Progenitor cell of endocrine pancreas (in vitro differentiated cells): ENCODE measurements at regions not wholly inside any gene's neighbourhood (a gene's known extent, or its start where the extent isn't known, plus 50 kb on each side); places are given as distances from the start of the nearest gene placed in this dataset.

ENCODE experiments used
- DNase-seq: peaks from one replicate; pipeline ENCODE4 v3.0.0; 2021; ENCODE audit warnings: low spot score; ENCODE audit not compliant: unreplicated experiment
- H3K27ac Mint-ChIP-seq: 2 replicates; pipeline ENCODE4 v1.8.0; 2021; ENCODE audit warnings: mild to moderate bottlenecking, moderate library complexity, mixed read lengths
- H3K27me3 Mint-ChIP-seq: 2 replicates; pipeline ENCODE4 v1.8.0; 2021; ENCODE audit warnings: mixed read lengths
- H3K36me3 Mint-ChIP-seq: 2 replicates; pipeline ENCODE4 v1.8.0; 2022; ENCODE audit warnings: mixed read lengths; ENCODE audit not compliant: insufficient read depth
- H3K4me1 Mint-ChIP-seq: 2 replicates; pipeline ENCODE4 v1.8.0; 2021; ENCODE audit warnings: low read depth, mixed read lengths
- H3K4me3 Mint-ChIP-seq: 2 replicates; pipeline ENCODE4 v1.8.0; 2021; ENCODE audit warnings: low read depth, mild to moderate bottlenecking, moderate library complexity, mixed read lengths
- H3K9me3 Mint-ChIP-seq: 2 replicates; pipeline ENCODE4 v1.8.0; 2021; ENCODE audit warnings: low read depth, mixed read lengths
- TF ChIP-seq, protein P1 (sequence below): fragments of 200-600 bp; sonication (generic); IDR thresholded peaks from one replicate; pipeline ENCODE4 v1.5.0; 2021; ENCODE audit warnings: antibody characterized with exemption, mild to moderate bottlenecking; ENCODE audit not compliant: unreplicated experiment

DNA sequence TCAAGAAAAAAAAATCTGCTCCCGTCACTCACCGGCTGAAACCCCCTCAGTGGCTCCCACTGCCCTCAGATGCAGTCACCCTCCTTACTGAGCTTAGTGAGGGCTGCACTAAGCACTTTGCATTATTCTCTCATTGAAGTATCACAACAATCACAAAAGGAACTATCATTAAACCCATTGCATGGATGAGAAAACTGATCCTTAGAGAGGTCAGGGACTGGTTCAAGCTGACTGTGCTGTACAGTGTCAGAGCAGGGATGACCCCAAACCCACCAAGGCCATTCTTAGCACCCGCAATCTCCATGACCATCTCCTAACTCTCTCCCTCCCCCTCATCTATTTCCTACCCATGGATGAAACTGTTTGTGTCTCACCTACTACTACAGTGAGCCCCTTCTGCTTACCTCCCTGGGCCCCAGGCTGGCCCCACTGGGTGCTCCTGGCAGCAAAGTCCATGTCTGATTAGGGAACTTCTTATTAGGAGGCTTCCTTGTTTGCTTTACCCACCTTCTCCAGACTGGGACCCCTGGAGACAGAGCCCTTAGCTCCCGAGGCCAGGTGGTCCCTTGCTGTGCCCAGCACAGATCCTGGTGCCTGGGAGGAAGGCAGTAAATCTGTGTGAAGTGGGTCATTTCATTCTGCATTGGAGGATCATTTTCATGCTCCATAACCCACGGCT, 139.3 kb upstream of the ID2 start:
- no peak for DNase-seq
- H3K36me3 Mint-ChIP-seq, result no peaks in the 10 kb centered on the region
- peaks cover 18% of the 10 kb centered on the region for H3K27me3 Mint-ChIP-seq
- TF ChIP-seq, protein P1, sequence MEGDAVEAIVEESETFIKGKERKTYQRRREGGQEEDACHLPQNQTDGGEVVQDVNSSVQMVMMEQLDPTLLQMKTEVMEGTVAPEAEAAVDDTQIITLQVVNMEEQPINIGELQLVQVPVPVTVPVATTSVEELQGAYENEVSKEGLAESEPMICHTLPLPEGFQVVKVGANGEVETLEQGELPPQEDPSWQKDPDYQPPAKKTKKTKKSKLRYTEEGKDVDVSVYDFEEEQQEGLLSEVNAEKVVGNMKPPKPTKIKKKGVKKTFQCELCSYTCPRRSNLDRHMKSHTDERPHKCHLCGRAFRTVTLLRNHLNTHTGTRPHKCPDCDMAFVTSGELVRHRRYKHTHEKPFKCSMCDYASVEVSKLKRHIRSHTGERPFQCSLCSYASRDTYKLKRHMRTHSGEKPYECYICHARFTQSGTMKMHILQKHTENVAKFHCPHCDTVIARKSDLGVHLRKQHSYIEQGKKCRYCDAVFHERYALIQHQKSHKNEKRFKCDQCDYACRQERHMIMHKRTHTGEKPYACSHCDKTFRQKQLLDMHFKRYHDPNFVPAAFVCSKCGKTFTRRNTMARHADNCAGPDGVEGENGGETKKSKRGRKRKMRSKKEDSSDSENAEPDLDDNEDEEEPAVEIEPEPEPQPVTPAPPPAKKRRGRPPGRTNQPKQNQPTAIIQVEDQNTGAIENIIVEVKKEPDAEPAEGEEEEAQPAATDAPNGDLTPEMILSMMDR, result no peak
- no peaks in the 10 kb centered on the region for H3K9me3 Mint-ChIP-seq
- H3K4me1 Mint-ChIP-seq, result peaks cover 24% of the 10 kb centered on the region
- no peak overlapping the region for H3K4me3 Mint-ChIP-seq
- no peak overlapping the region for H3K27ac Mint-ChIP-seq

DNA sequence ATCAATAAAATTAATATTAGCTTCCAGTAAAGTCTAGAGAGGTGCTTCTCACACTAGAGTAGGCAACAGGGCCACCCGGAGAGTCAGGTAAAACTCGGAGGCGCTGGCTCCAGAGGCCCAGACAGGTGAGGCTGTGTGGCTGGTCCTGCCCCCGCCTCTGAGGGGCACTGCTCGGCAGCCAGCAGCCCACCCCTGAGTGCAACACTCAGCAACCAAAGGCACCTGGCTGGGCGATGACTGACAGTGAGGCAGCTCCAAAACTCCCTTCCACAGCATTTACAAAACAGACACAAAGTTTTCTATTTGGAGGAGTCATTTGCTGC, 138.8 kb upstream of the ID2 start:
- Mint-ChIP-seq H3K27ac (no peak overlapping the region), H3K4me3 (no peak overlapping the region), H3K9me3 (no peaks in the 10 kb centered on the region), H3K27me3 (peaks cover 17% of the 10 kb centered on the region), H3K36me3 (no peaks in the 10 kb centered on the region), H3K4me1 (peaks cover 20% of the 10 kb centered on the region)
- no peak for DNase-seq
- TF ChIP-seq, protein P1, result no peak

DNA sequence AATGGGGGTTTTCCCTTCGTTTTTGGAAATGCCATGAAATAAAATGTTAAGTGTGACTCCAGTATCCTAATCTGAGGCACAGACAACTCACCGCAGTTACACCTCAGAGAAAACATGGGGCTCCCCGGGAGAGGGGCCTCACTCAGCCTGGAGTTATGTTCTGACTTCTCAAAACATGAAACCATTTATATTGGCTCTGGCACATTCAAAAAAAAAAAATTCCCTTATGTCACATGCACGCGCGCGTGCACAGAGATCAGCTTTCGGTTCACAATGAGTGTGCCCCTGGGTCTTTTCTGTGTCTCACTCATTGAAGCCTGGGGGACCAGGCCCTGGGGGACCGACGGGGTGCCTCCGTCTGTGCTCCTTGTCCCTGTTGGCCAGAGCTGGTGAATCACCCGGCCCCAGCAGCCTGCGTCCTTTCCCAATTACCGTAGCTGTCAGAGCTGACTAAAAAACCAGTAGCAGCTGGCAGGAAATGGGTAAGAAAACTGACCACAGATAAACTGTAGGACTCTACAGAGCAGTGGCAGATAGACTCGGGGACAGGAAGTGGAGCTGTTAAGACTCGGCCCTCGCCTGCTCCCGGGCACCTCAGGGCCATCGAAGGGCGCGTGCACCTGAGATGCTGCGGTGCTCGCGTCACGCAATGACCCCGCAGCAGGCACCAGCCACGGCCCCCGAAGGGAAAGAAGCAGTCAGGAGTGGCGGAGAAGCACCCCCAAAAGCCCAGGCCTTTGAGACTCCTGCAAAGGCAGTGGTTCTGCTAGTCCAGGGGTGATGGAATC, 138.3 kb upstream of the ID2 start:
- Mint-ChIP-seq H3K9me3 (no peaks in the 10 kb centered on the region), H3K4me3 (no peak overlapping the region), H3K27ac (no peak overlapping the region), H3K36me3 (no peaks in the 10 kb centered on the region), H3K4me1 (peaks cover 17% of the 10 kb centered on the region), H3K27me3 (peaks cover 14% of the 10 kb centered on the region)
- DNase-seq, result no peak
- TF ChIP-seq, protein P1, result no peak

DNA sequence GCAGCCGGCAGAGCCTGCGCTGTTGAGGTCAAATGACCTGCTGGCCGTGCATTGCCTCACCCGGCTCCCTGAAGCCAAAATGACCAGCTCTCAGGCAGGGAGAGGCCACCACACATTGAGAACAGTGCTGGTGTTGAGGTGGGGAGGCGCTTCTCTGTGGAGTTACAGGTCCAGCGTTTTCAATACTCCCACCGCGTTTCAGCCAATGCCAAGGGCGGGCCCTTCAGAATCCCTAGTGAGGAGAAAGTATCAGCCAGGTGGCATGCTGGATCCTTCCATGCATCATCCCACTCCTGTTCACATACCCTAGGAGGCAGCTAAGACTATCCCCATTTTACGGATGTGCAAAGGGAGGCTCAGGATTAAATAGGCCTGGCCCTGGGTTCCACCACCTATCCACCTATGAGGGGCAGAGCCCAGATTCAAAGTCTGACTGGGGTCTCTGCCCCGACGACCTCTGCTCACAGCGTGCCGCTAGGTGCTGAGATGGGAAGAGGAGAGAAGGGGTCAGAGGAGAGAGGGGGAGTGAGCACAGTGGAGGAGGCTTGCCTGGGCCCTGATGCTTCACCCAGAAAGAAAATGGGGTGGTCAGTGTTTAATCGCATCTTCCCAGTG, 137.6 kb upstream of the ID2 start:
- H3K4me3 Mint-ChIP-seq, result no peak overlapping the region
- DNase-seq, result no peak
- H3K9me3 Mint-ChIP-seq, result no peaks in the 10 kb centered on the region
- H3K27ac Mint-ChIP-seq, result no peak overlapping the region
- TF ChIP-seq, protein P1, result no peak
- no peaks in the 10 kb centered on the region for H3K36me3 Mint-ChIP-seq
- peaks cover 16% of the 10 kb centered on the region for H3K4me1 Mint-ChIP-seq
- H3K27me3 Mint-ChIP-seq, result peaks cover 16% of the 10 kb centered on the region

DNA sequence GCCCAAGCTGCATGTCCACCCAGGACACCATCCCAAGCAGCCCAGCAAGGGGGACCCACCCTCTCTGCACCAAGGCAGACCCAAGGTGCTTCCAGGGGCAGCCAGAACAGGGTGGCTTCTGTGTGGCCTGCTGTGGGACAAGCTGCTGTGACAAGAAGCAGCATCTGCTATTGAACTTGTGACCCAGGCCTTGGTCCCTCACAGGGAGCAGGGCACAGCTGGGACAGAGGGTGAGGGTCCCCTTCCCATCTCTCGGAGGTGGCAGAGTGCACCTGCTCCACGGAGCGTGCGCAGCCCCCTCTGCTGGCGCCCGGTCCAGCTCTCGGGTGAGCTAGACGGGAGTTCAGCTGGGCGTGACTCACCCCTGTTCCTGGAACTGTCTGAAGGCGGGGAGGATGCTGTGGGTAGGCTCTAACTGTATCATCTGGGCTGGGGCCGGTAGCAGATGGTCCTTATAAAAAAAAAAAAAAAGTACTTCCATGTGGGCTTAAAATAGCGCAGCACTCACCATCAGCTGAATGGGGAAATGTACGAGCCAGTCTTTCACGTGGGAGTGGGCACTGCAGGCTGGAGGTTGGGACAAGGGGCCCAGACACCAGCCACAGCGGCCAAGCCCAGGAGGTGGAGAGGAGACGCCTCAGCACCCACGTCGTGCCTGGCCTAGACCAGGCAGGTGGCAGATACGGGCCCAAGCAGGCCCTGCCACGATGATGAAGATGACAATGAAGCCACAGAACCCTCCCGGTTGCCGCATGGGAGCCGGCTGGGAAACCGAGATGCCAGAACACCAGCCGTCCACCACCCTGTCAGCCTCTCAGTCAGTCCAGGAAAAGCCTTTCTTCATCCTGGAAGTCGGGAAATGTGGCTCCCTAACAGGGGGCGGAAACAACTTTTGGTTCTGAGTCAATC, 136.8 kb upstream of the ID2 start:
- H3K27me3 Mint-ChIP-seq, result peaks cover 16% of the 10 kb centered on the region
- TF ChIP-seq, protein P1, result peak; percentile 20
- H3K27ac Mint-ChIP-seq, result no peak overlapping the region
- H3K4me1 Mint-ChIP-seq, result peaks cover 10% of the 10 kb centered on the region
- H3K4me3 Mint-ChIP-seq, result no peak overlapping the region
- H3K9me3 Mint-ChIP-seq, result no peaks in the 10 kb centered on the region
- no peaks in the 10 kb centered on the region for H3K36me3 Mint-ChIP-seq
- DNase-seq, result no peak
